Neural cell (in vitro differentiated cells): ENCODE measurements at regions not wholly inside any gene's neighbourhood (a gene's known extent, or its start where the extent isn't known, plus 50 kb on each side); places are given as distances from the start of the nearest gene placed in this dataset.

Experiments used
- EP300 ChIP-seq: fragments of 450-650 bp; conservative IDR thresholded peaks from 2 replicates; pipeline ENCODE4 v1.6.1; 2014; ENCODE audit warnings: antibody characterized with exemption, mild to moderate bottlenecking, moderate library complexity; ENCODE audit not compliant: poor library complexity, severe bottlenecking
- EZH2 ChIP-seq: fragments of 200-600, 300-800 bp; shearing (Covaris generic), sonication (generic); IDR thresholded peaks from 2 replicates; pipeline ENCODE4 v1.6.1; 2014; ENCODE audit warnings: antibody characterized with exemption, low read length, borderline replicate concordance, mild to moderate bottlenecking; ENCODE audit not compliant: insufficient read depth, poor library complexity, severe bottlenecking
- MXI1 ChIP-seq: fragments of 450-650 bp; conservative IDR thresholded peaks from 2 replicates; pipeline ENCODE4 v1.6.1; 2014; ENCODE audit warnings: antibody characterized with exemption, mild to moderate bottlenecking; ENCODE audit not compliant: poor library complexity, severe bottlenecking
- TAF1 ChIP-seq: IDR thresholded peaks from 2 replicates; pipeline ENCODE4 v1.6.1; 2012; ENCODE audit warnings: low read depth
- TF ChIP-seq, protein P1 (sequence below): fragments of 450-650 bp; IDR thresholded peaks from 2 replicates; pipeline ENCODE4 v1.5.1; 2014; ENCODE audit warnings: antibody characterized with exemption, mild to moderate bottlenecking, moderate library complexity; ENCODE audit not compliant: poor library complexity, severe bottlenecking

GRCh38 chr1:104136621-104137020 lies 386.9 kb downstream of the AMY1C start:
- TF ChIP-seq, protein P1, sequence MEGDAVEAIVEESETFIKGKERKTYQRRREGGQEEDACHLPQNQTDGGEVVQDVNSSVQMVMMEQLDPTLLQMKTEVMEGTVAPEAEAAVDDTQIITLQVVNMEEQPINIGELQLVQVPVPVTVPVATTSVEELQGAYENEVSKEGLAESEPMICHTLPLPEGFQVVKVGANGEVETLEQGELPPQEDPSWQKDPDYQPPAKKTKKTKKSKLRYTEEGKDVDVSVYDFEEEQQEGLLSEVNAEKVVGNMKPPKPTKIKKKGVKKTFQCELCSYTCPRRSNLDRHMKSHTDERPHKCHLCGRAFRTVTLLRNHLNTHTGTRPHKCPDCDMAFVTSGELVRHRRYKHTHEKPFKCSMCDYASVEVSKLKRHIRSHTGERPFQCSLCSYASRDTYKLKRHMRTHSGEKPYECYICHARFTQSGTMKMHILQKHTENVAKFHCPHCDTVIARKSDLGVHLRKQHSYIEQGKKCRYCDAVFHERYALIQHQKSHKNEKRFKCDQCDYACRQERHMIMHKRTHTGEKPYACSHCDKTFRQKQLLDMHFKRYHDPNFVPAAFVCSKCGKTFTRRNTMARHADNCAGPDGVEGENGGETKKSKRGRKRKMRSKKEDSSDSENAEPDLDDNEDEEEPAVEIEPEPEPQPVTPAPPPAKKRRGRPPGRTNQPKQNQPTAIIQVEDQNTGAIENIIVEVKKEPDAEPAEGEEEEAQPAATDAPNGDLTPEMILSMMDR: no peak
- no peak for TF ChIP-seq EZH2
- no peak for TF ChIP-seq EP300
- TF ChIP-seq TAF1: no peak
- TF ChIP-seq MXI1: no peak
